CD1c-positive myeloid dendritic cell (primary cell): ENCODE measurements at regions not wholly inside any gene's neighbourhood (a gene's known extent, or its start where the extent isn't known, plus 50 kb on each side); places are given as distances from the start of the nearest gene placed in this dataset.

ENCODE experiments used
- DNase-seq: peaks from one replicate; pipeline ENCODE4 v3.0.0-alpha.2; 2016; ENCODE audit errors: extremely low spot score

- no peak for DNase-seq
Measured at GRCh38 chr11:70501051-70501901, 102.9 kb downstream of the CTTN start.

- no peak for DNase-seq
Measured at GRCh38 chr11:70501933-70502540, 103.7 kb downstream of the CTTN start.

GRCh38 chr11:70502677-70503467, 104.5 kb downstream of the CTTN start:
- no peak for DNase-seq

GRCh38 chr11:70503468-70504221, 105.3 kb downstream of the CTTN start:
- no peak for DNase-seq

GRCh38 chr11:70504246-70505020, 106.1 kb downstream of the CTTN start:
- no peak for DNase-seq

GRCh38 chr11:70505331-70505731, 107.0 kb downstream of the CTTN start:
- DNase-seq = no peak

GRCh38 chr11:70505761-70506657, 107.7 kb downstream of the CTTN start:
- DNase-seq = no peak

- DNase-seq = no peak
Measured at GRCh38 chr11:70506658-70506970, 108.3 kb downstream of the CTTN start.

GRCh38 chr11:70506986-70507385, 108.7 kb downstream of the CTTN start:
- no peak for DNase-seq

GRCh38 chr11:70507466-70508230, 109.3 kb downstream of the CTTN start:
- no peak for DNase-seq

GRCh38 chr11:70508231-70508480, 109.8 kb downstream of the CTTN start:
- DNase-seq = no peak

GRCh38 chr11:70509476-70509875, 111.1 kb downstream of the CTTN start:
- DNase-seq = no peak

GRCh38 chr11:70510106-70510505, 111.8 kb downstream of the CTTN start:
- no peak for DNase-seq

GRCh38 chr11:70510571-70510970, 112.2 kb downstream of the CTTN start:
- DNase-seq = no peak

- no peak for DNase-seq
Measured at GRCh38 chr11:70511345-70511744, 113.0 kb downstream of the CTTN start.

- no peak for DNase-seq
Measured at GRCh38 chr11:70512716-70513115, 114.4 kb downstream of the CTTN start.

- DNase-seq = no peak
Measured at GRCh38 chr11:70517203-70517602, 118.9 kb downstream of the CTTN start.

- DNase-seq = no peak
Measured at GRCh38 chr11:70517988-70518907, 119.9 kb downstream of the CTTN start.

GRCh38 chr11:70519117-70519516, 120.8 kb downstream of the CTTN start:
- no peak for DNase-seq
